Epithelial cell of proximal tubule (primary cell): ENCODE measurements at regions not wholly inside any gene's neighbourhood (a gene's known extent, or its start where the extent isn't known, plus 50 kb on each side); places are given as distances from the start of the nearest gene placed in this dataset.

Experiments used
- DNase-seq: peaks from one replicate; pipeline ENCODE4 v3.0.0-alpha.2; 2011; ENCODE audit warnings: low read depth
- H3K4me3 ChIP-seq: 2 replicates; pipeline ENCODE4 v1.5.1; 2011; ENCODE audit warnings: low read depth, mild to moderate bottlenecking, low read length
- TF ChIP-seq, protein P1 (sequence below): conservative IDR thresholded peaks from 2 replicates; pipeline ENCODE4 v1.5.1; 2012; ENCODE audit warnings: low read depth, mild to moderate bottlenecking, low read length

DNA sequence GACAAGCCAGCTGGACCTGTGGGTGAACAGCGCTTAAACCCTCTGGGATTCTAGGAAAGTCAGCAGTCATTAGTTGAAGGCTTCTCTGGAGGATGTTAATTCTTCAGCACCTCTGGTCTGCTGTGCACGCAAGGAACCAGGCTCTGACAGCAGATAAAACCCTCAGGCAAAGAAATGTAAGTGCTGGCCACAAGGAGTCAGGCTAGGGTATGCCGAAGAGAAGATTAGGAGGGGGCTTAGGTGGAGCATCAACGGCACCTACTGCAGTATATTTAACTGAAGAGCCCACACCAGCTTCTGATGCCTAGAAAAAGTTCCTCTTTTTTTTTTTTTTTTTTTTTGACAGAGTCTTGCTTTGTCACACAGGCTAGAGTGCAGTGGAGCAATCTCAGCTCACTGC, 304.2 kb upstream of the MC4R start:
- DNase-seq: no peak
- TF ChIP-seq, protein P1, sequence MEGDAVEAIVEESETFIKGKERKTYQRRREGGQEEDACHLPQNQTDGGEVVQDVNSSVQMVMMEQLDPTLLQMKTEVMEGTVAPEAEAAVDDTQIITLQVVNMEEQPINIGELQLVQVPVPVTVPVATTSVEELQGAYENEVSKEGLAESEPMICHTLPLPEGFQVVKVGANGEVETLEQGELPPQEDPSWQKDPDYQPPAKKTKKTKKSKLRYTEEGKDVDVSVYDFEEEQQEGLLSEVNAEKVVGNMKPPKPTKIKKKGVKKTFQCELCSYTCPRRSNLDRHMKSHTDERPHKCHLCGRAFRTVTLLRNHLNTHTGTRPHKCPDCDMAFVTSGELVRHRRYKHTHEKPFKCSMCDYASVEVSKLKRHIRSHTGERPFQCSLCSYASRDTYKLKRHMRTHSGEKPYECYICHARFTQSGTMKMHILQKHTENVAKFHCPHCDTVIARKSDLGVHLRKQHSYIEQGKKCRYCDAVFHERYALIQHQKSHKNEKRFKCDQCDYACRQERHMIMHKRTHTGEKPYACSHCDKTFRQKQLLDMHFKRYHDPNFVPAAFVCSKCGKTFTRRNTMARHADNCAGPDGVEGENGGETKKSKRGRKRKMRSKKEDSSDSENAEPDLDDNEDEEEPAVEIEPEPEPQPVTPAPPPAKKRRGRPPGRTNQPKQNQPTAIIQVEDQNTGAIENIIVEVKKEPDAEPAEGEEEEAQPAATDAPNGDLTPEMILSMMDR: no peak
- H3K4me3 ChIP-seq: no peak overlapping the region

DNA sequence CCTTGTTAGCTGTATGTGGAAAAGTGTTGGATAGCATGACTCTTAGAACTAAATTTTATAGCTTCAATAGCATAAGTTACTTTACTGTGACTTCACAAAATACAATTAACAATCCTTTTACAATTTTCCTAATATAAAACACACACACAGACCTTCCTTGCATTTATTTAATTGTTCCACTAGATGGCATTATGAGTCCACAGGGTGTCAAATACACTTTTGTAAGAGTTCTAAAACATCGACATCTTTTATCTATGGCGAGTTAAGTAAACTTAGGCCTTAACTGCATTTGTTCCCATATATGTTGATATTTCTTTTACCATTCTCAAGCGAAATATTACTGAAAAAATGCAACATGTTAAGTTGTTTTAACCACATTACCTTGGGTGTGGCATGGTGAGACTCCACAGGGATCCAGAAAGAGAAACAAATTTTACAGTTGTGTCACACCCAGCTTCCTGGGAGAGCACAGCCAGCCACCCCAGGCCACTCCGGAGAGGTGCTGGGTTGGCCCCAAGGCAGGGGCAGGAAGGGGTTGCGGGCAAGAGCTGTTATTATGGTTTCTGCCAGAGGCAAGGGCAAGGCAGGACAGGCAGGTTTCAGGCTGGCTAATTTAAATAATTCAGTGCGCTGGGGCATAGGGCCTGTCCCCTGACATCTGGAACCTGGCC, 312.4 kb upstream of the MC4R start:
- no peak for DNase-seq
- TF ChIP-seq, protein P1: peak; percentile 54
- H3K4me3 ChIP-seq: no peak overlapping the region

DNA sequence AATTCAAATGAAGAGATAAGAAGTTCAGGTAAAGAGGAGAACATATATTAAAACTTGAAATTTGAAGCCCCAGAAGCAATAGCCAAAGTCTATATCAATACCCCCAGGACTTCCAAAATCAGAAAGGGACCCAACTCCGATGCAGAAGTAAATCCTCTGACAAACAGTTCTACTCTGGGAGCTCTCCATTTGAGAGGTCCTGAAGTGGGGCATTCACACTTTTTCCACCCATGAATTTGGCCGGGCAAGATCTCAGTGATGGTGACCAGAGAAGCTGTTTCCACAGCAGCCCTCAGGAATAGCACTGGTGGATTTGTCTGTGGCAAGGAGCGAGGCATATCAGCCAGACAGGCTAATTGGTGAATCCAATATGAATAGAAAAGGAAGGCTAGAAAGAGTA, 313.6 kb upstream of the MC4R start:
- H3K4me3 ChIP-seq: no peak overlapping the region
- TF ChIP-seq, protein P1: no peak
- DNase-seq: no peak

DNA sequence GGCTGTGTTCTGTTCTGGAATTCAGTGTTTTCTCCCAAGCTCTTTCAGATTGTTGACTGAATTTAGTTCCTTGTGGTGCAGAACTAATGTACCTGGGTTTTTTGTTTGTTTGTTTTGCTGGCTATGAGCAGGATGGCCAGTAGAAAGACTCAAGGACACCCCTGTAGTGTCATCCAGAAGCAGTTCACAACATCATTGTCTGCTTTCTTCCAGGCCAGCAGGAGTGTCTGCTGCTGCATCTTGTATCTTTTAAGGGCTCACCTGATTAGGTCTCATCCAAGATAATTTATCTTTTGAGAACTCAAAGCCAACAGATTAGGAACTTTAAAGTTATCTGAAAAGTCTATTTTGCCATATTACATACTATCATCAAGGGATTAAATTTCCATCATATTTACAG, 318.5 kb upstream of the MC4R start:
- H3K4me3 ChIP-seq: no peak overlapping the region
- DNase-seq: no peak
- TF ChIP-seq, protein P1: no peak

DNA sequence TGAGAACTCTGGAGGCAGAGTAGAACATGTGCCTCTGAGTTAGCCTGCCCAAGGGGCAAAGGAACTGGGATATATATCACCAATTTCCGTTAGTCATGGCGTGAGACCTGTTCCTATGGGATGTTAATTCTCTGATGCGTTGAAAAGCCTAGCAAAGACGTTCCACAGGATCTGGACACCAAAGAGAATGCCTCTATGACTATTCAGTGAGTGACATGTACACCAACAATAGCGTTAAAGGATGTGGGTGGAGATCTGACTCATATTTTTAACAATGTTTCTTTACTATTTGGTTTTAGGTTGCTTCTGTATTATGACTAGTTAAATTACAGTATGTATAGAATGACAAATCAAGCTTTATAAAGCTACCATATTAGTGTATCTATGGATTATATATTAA, 320.9 kb upstream of the MC4R start:
- no peak for DNase-seq
- TF ChIP-seq, protein P1: no peak
- no peak overlapping the region for H3K4me3 ChIP-seq

DNA sequence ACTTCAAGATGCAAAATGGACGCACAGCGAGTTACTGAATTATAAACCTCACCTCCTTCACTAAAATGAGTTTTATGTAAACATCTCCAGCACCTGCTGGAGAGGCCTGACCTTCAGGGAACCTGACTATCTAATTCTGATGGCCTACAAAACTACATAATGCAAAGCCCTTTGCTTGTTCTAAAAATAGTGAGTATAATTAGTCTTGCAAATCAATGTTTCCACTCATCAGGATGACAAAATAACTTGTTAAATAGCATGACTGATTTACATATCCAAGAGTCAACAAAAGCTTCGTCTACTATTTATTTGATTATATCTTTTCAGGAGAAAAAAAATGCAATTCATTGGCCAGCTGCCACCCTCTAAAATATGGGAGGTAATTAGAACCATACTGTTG, 326.3 kb upstream of the MC4R start:
- TF ChIP-seq, protein P1: no peak
- no peak for DNase-seq

DNA sequence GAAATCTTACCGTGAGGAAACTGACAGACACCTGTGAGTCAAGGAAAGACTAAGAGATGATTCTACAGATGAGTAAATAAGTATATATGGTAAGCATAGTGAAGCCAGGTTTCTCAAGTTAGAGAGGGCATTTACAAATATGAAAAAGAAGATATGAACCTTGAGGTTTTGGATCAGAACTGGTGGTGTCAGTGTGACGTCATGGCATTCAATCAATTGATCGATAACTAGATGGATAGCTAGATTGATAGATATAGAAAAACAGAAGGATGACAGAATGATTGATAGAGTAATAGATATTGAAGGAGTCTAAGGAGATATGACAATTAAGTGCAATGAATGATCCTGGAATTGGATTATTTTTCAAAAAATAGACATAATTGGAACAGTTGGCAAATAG, 350.2 kb upstream of the MC4R start:
- no peak for DNase-seq
- no peak overlapping the region for H3K4me3 ChIP-seq
- TF ChIP-seq, protein P1: no peak

More for the DNA sequence above, 326.3 kb upstream of the MC4R start:
- no peak overlapping the region for H3K4me3 ChIP-seq
